ENCODE measurements at regions not wholly inside any gene's neighbourhood (a gene's known extent, or its start where the extent isn't known, plus 50 kb on each side); places are given as distances from the start of the nearest gene placed in this dataset.

DNA sequence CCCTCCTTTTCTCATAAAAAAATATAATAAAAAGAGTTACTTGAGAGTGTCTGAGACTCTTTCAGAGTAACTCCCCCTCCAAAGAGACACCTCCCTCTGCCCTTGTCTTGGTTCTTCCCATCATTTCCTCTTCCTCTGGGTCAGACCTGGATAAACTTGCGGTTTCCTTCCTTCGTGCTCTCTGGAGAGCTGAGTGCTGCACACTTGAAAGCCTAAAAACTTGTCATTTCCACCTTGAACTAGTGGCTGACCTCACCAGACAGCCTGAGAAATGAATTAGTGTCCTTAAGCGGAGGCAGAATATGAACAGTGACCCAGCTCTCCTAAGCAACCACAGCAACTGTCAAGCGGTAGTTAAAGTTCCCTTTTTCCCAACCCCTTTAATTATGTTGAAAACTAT lies 88.4 kb upstream of the PROX1 start:
- POLR2A ChIA-PET: no interaction called here
- no peaks in the 10 kb centered on the region for H3K27me3 ChIP-seq (replicated peaks in 2 of 5; ENCODE audit: control insufficient read depth in 4 of 5, insufficient read depth in 5 of 5, low read length in 4 of 5)
- CTCF ChIA-PET: no interaction called here
- H3K9me3 ChIP-seq (ENCODE audit: control extremely low read depth in 1 of 5, control insufficient read depth in 4 of 5, insufficient read depth in 2 of 5, low read depth in 1 of 5, low read length in 4 of 5): no peaks in the 10 kb centered on the region
- no peak overlapping the region for H3K4me3 ChIP-seq (ENCODE audit: control insufficient read depth in 1 of 7, extremely low read depth in 1 of 7, insufficient read depth in 4 of 7, low read depth in 2 of 7, low read length in 6 of 7)
- H3K36me3 ChIP-seq (ENCODE audit: control insufficient read depth in 4 of 4, insufficient read depth in 4 of 4, low read length in 3 of 4): no peaks in the 10 kb centered on the region
- H3K4me1 ChIP-seq (ENCODE audit: control extremely low read depth in 1 of 4, control insufficient read depth in 4 of 4, insufficient read depth in 4 of 4, low read length in 3 of 4): peaks cover 0 to 3% (median 2%) of the 10 kb centered on the region in 4 experiments
- 0% methylated on average over 2 of the region's 4 CpGs for WGBS (ENCODE audit: insufficient coverage)
- peak in 2 of 3 donors; percentile 17 to 35 for DNase-seq
- no peak overlapping the region for H3K27ac ChIP-seq (ENCODE audit: insufficient read depth in 1 of 2, low read depth in 1 of 2, low read length in 2 of 2, poor library complexity in 1 of 2, severe bottlenecking in 2 of 2)

DNA sequence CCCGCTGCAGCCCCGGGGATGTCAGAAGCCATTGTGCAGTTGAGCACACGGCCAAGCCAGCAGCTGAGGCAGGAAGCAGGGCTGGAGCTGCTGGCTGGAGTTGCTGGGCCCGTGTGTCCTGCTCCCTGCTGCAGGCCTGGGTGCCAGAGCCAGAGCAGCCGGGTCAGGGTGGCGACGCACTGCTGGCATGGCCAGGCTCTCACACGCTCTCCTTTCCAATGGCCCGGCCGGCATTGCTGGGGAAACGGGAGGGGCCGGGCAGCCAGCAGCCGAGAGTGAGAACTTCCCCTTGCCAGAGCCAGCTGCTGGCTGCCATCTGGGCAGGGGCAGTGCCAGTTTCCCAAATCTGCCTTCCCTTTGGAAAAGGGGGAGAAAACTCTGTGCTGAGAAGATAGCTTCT lies 82.4 kb upstream of the PROX1 start:
- H3K9me3 ChIP-seq (ENCODE audit: control extremely low read depth in 1 of 5, control insufficient read depth in 4 of 5, insufficient read depth in 2 of 5, low read depth in 1 of 5, low read length in 4 of 5): no peaks in the 10 kb centered on the region
- H3K4me3 ChIP-seq (ENCODE audit: control insufficient read depth in 1 of 7, extremely low read depth in 1 of 7, insufficient read depth in 4 of 7, low read depth in 2 of 7, low read length in 6 of 7): no peak overlapping the region
- H3K27ac ChIP-seq (ENCODE audit: insufficient read depth in 1 of 2, low read depth in 1 of 2, low read length in 2 of 2, poor library complexity in 1 of 2, severe bottlenecking in 2 of 2): no peak overlapping the region
- H3K4me1 ChIP-seq (ENCODE audit: control extremely low read depth in 1 of 4, control insufficient read depth in 4 of 4, insufficient read depth in 4 of 4, low read length in 3 of 4): no peaks in the 10 kb centered on the region
- ChIA-PET POLR2A (no interaction called here), CTCF (no interaction called here)
- 76% methylated on average over 13 of the region's 13 CpGs for WGBS (ENCODE audit: insufficient coverage)
- peaks cover 0 to 2% (median 0%) of the 10 kb centered on the region in 5 experiments for H3K27me3 ChIP-seq (replicated peaks in 2 of 5; ENCODE audit: control insufficient read depth in 4 of 5, insufficient read depth in 5 of 5, low read length in 4 of 5)
- DNase-seq: no peak
- H3K36me3 ChIP-seq (ENCODE audit: control insufficient read depth in 4 of 4, insufficient read depth in 4 of 4, low read length in 3 of 4): no peaks in the 10 kb centered on the region

DNA sequence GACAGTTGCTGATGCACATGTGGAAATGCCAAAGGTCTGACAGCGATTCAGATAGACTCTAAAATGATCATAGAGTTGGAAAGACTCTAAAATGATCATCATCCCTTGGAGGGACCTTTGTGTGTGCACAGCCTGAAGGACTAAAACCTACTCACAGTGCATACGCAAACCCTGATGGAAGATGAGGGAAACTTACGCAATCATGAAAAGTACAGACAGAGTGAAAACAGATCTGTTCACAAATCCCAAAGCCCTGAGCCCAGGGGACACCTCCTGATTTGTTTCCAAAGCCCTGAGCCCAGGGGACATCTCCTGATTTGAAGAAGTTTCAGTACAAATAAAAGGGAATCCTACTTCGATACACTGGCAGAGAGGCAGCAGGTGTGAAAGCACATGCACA lies 79.3 kb upstream of the PROX1 start:
- POLR2A ChIA-PET: no interaction called here
- CTCF ChIA-PET: no interaction called here

DNA sequence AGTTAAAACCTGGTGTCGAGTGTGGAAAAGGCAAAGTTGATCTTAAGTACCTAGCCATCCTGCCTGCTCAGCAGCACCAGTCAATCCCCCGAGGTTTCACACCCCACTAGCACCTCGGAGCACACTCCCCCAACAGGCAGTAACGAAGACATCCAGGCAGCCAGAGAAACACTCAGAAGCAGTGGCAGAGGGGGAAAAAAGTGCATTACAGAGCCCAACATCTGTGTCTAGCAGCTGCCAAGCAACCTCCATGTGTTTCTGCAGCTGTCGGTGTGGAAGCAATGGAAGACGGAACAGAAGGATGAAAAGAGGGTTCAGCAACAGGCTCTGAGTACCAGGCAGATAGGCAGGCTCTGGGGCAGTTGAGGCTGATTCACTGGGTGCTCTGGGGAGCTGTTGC lies 73.4 kb upstream of the PROX1 start:
- H3K4me1 ChIP-seq (ENCODE audit: control extremely low read depth in 1 of 4, control insufficient read depth in 4 of 4, insufficient read depth in 4 of 4, low read length in 3 of 4): no peaks in the 10 kb centered on the region
- H3K27me3 ChIP-seq (replicated peaks in 2 of 5; ENCODE audit: control insufficient read depth in 4 of 5, insufficient read depth in 5 of 5, low read length in 4 of 5): no peaks in the 10 kb centered on the region
- no peaks in the 10 kb centered on the region for H3K9me3 ChIP-seq (ENCODE audit: control extremely low read depth in 1 of 5, control insufficient read depth in 4 of 5, insufficient read depth in 2 of 5, low read depth in 1 of 5, low read length in 4 of 5)
- no peak for DNase-seq
- no peak overlapping the region for H3K4me3 ChIP-seq (ENCODE audit: control insufficient read depth in 1 of 7, extremely low read depth in 1 of 7, insufficient read depth in 4 of 7, low read depth in 2 of 7, low read length in 6 of 7)
- 74% methylated on average over 5 of the region's 6 CpGs for WGBS (ENCODE audit: insufficient coverage)
- H3K36me3 ChIP-seq (ENCODE audit: control insufficient read depth in 4 of 4, insufficient read depth in 4 of 4, low read length in 3 of 4): no peaks in the 10 kb centered on the region
- CTCF ChIA-PET: no interaction called here
- POLR2A ChIA-PET: no interaction called here
- no peak overlapping the region for H3K27ac ChIP-seq (ENCODE audit: insufficient read depth in 1 of 2, low read depth in 1 of 2, low read length in 2 of 2, poor library complexity in 1 of 2, severe bottlenecking in 2 of 2)

More for the DNA sequence above, 79.3 kb upstream of the PROX1 start:
- no peak for DNase-seq
- no peaks in the 10 kb centered on the region for H3K9me3 ChIP-seq (ENCODE audit: control extremely low read depth in 1 of 5, control insufficient read depth in 4 of 5, insufficient read depth in 2 of 5, low read depth in 1 of 5, low read length in 4 of 5)
- H3K27ac ChIP-seq (ENCODE audit: insufficient read depth in 1 of 2, low read depth in 1 of 2, low read length in 2 of 2, poor library complexity in 1 of 2, severe bottlenecking in 2 of 2): no peak overlapping the region
- 100% methylated on average over 2 of the region's 4 CpGs for WGBS (ENCODE audit: insufficient coverage)
- no peak overlapping the region for H3K4me3 ChIP-seq (ENCODE audit: control insufficient read depth in 1 of 7, extremely low read depth in 1 of 7, insufficient read depth in 4 of 7, low read depth in 2 of 7, low read length in 6 of 7)
- H3K4me1 ChIP-seq (ENCODE audit: control extremely low read depth in 1 of 4, control insufficient read depth in 4 of 4, insufficient read depth in 4 of 4, low read length in 3 of 4): no peaks in the 10 kb centered on the region
- H3K36me3 ChIP-seq (ENCODE audit: control insufficient read depth in 4 of 4, insufficient read depth in 4 of 4, low read length in 3 of 4): no peaks in the 10 kb centered on the region
- peaks cover 0 to 2% (median 0%) of the 10 kb centered on the region in 5 experiments for H3K27me3 ChIP-seq (replicated peaks in 2 of 5; ENCODE audit: control insufficient read depth in 4 of 5, insufficient read depth in 5 of 5, low read length in 4 of 5)

DNA sequence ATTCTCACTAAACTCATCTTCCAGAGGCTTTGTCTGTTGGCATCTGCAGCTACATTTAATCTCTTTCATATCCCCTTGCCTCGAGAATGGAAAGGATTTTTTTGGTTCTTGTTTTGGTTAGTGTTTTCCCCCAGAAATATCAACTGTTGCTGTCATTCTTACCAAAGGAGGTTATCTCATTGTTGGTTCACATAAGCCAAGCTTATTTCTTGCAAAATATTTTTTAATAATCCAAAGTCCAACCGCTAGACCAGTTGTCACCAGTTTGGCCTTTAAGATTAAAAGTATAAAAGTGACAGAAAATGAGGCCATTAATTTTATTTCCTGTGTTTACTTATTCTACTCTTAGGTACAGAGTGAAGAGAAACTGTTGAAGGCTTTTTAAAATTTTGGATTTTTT lies 66.5 kb upstream of the PROX1 start:
- ChIA-PET CTCF (no interaction called here), POLR2A (no interaction called here)
- Histone ChIP-seq H3K27ac (ENCODE audit: insufficient read depth in 1 of 2, low read depth in 1 of 2, low read length in 2 of 2, poor library complexity in 1 of 2, severe bottlenecking in 2 of 2) (no peak overlapping the region), H3K4me1 (ENCODE audit: control extremely low read depth in 1 of 4, control insufficient read depth in 4 of 4, insufficient read depth in 4 of 4, low read length in 3 of 4) (no peaks in the 10 kb centered on the region), H3K36me3 (ENCODE audit: control insufficient read depth in 4 of 4, insufficient read depth in 4 of 4, low read length in 3 of 4) (no peaks in the 10 kb centered on the region), H3K4me3 (ENCODE audit: control insufficient read depth in 1 of 7, extremely low read depth in 1 of 7, insufficient read depth in 4 of 7, low read depth in 2 of 7, low read length in 6 of 7) (no peak overlapping the region), H3K9me3 (ENCODE audit: control extremely low read depth in 1 of 5, control insufficient read depth in 4 of 5, insufficient read depth in 2 of 5, low read depth in 1 of 5, low read length in 4 of 5) (peaks cover 0 to 2% (median 0%) of the 10 kb centered on the region in 5 experiments), H3K27me3 (replicated peaks in 2 of 5; ENCODE audit: control insufficient read depth in 4 of 5, insufficient read depth in 5 of 5, low read length in 4 of 5) (no peaks in the 10 kb centered on the region)
- DNase-seq: no peak
- WGBS (ENCODE audit: insufficient coverage): no CpG with 5 or more reads among the region's 2 CpGs

DNA sequence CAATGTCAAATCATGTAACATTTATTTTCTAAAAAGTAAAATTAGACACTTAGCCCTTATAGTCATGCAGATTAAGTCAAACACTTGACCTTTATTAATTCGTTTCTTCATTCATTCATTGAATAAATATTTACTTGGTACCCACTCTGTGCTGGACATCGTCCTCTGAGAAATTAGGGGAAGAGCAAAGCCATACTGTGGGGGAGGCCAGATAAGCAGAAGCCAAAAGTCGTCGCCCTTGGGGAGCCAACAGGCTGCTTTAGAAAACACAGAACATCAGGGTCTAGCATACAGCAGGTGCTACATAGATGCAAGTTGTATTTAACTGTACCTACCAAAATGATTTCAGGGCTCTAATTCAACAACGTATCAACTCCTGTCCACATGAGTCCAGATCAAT lies 66.1 kb upstream of the PROX1 start:
- Histone ChIP-seq H3K4me1 (ENCODE audit: control extremely low read depth in 1 of 4, control insufficient read depth in 4 of 4, insufficient read depth in 4 of 4, low read length in 3 of 4) (no peaks in the 10 kb centered on the region), H3K36me3 (ENCODE audit: control insufficient read depth in 4 of 4, insufficient read depth in 4 of 4, low read length in 3 of 4) (no peaks in the 10 kb centered on the region), H3K27ac (ENCODE audit: insufficient read depth in 1 of 2, low read depth in 1 of 2, low read length in 2 of 2, poor library complexity in 1 of 2, severe bottlenecking in 2 of 2) (no peak overlapping the region), H3K9me3 (ENCODE audit: control extremely low read depth in 1 of 5, control insufficient read depth in 4 of 5, insufficient read depth in 2 of 5, low read depth in 1 of 5, low read length in 4 of 5) (peaks cover 0 to 2% (median 0%) of the 10 kb centered on the region in 5 experiments), H3K27me3 (replicated peaks in 2 of 5; ENCODE audit: control insufficient read depth in 4 of 5, insufficient read depth in 5 of 5, low read length in 4 of 5) (no peaks in the 10 kb centered on the region), H3K4me3 (ENCODE audit: control insufficient read depth in 1 of 7, extremely low read depth in 1 of 7, insufficient read depth in 4 of 7, low read depth in 2 of 7, low read length in 6 of 7) (no peak overlapping the region)
- 94% methylated on average over 4 of the region's 5 CpGs for WGBS (ENCODE audit: insufficient coverage)
- CTCF ChIA-PET: no interaction called here
- no peak for DNase-seq
- POLR2A ChIA-PET: no interaction called here

DNA sequence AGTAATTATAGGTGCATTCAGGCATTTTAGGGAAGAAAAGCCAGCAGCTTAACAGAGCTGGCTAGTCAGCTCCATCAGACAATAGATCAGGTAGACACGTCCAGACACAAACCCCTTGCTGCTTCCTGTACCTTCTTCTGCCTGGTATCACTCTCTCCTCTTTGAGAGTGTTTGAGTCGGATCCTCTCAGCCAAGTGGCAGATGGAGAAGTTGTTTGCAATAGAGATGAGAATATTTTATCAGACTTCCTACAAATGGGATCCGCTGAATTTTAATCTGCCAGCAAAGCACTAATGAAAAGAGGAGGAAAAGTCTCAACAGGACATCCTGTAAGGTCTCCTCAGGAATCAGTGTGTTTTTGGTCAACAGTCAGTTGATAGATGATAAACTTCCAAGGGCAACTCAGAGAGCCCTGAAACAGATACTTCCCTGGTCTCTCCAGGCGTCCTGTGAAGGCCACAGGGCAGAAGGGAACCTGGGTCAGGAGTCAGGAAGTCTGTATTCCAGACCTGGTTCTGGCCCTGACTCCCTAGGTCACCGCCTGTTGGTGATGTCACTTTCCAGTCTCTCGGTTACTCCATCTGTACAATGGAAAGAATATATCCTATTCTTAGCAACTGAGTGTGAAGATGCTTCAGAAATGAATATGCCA lies 62.1 kb upstream of the PROX1 start:
- CTCF ChIA-PET: no interaction called here
- POLR2A ChIA-PET: no interaction called here
- H3K36me3 ChIP-seq (ENCODE audit: control insufficient read depth in 4 of 4, insufficient read depth in 4 of 4, low read length in 3 of 4): no peaks in the 10 kb centered on the region
- 59% methylated on average over 2 of the region's 6 CpGs for WGBS (ENCODE audit: insufficient coverage)
- H3K4me3 ChIP-seq (ENCODE audit: control insufficient read depth in 1 of 7, extremely low read depth in 1 of 7, insufficient read depth in 4 of 7, low read depth in 2 of 7, low read length in 6 of 7): no peak overlapping the region
- no peak overlapping the region for H3K27ac ChIP-seq (ENCODE audit: insufficient read depth in 1 of 2, low read depth in 1 of 2, low read length in 2 of 2, poor library complexity in 1 of 2, severe bottlenecking in 2 of 2)
- H3K9me3 ChIP-seq (ENCODE audit: control extremely low read depth in 1 of 5, control insufficient read depth in 4 of 5, insufficient read depth in 2 of 5, low read depth in 1 of 5, low read length in 4 of 5): peaks cover 0 to 2% (median 0%) of the 10 kb centered on the region in 5 experiments
- H3K4me1 ChIP-seq (ENCODE audit: control extremely low read depth in 1 of 4, control insufficient read depth in 4 of 4, insufficient read depth in 4 of 4, low read length in 3 of 4): no peaks in the 10 kb centered on the region
- H3K27me3 ChIP-seq (replicated peaks in 2 of 5; ENCODE audit: control insufficient read depth in 4 of 5, insufficient read depth in 5 of 5, low read length in 4 of 5): no peaks in the 10 kb centered on the region
- DNase-seq: no peak

Data from common myeloid progenitor, CD34-positive (primary cell).